Adipose tissue (tissue), 3 donors: ENCODE measurements at regions not wholly inside any gene's neighbourhood (a gene's known extent, or its start where the extent isn't known, plus 50 kb on each side); places are given as distances from the start of the nearest gene placed in this dataset.

Source experiments
- H3K27ac ChIP-seq: one replicate; pipeline ENCODE4 v1.5.1; 2013; ENCODE audit warnings: low read depth, low read length
- WGBS, 3 donors: extraction: QIAGEN DNeasy Blood & Tissue Kit; methylation state at CpG; one replicate each; pipeline ENCODE4 v1.1.7; 2013; 5-methylcytosine and 5-hydroxymethylcytosine counted together
- donor health status: healthy with polysubstance abuse.
- donor health status: Bipolar disorder and iron deficiency.
- donor health status: healthy.

DNA sequence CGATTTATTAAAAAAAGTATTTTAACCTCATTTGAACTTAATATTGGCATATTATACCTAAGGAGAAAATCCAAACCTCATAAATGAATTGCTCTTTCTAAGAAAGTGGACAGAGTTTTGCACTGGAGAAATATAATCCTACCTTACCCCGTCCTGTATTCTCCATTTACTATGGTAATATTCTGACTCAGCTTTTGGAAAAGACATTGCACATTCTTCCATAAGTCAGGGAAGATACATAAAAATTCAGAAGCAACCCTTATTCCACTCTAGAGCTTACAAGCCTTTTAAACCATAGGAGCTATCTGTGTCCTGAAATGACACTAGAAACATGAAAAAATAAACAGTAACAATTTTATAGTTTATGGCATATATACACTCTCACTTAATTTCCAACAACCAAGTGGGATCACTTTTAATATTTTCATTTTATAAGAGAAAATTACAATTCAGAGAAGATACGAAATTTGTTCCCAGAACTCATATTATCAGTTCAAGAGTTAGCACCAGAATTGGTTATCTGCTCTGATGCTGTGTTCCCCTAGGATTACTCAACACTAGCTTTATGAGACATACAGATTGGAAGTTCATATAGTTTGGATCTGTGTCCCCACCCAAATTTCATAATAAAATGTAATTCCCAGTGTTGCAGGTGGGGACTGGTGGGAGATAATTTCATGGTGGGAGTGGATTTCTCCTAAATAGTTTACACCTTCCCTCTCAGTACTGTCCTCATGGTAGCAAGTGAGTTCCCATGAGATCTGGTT lies 359.4 kb downstream of the ARAP2 start:
- H3K27ac ChIP-seq = no peak overlapping the region
- WGBS, 3 donors = 61 to 83% (median 82%) methylated on average over 3 of the region's 3 CpGs

DNA sequence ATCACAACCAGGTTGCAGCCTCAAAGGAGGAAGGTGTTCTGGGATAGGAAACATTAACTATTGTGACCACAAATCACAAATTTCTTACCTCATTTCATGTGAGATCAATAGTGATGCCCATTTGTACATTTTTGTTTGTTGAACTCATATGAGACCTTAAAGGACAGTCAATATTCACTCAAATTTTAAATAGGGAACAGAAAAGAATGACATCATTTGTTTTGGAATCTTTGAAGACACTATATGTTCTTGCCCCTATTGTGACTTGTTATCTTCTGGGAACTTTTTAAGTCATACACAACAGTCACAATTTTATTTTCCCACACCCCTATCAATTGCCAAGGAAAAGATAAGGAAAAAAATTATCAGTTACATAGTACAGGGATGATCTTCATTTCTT lies 346.5 kb downstream of the ARAP2 start:
- H3K27ac ChIP-seq = no peak overlapping the region

DNA sequence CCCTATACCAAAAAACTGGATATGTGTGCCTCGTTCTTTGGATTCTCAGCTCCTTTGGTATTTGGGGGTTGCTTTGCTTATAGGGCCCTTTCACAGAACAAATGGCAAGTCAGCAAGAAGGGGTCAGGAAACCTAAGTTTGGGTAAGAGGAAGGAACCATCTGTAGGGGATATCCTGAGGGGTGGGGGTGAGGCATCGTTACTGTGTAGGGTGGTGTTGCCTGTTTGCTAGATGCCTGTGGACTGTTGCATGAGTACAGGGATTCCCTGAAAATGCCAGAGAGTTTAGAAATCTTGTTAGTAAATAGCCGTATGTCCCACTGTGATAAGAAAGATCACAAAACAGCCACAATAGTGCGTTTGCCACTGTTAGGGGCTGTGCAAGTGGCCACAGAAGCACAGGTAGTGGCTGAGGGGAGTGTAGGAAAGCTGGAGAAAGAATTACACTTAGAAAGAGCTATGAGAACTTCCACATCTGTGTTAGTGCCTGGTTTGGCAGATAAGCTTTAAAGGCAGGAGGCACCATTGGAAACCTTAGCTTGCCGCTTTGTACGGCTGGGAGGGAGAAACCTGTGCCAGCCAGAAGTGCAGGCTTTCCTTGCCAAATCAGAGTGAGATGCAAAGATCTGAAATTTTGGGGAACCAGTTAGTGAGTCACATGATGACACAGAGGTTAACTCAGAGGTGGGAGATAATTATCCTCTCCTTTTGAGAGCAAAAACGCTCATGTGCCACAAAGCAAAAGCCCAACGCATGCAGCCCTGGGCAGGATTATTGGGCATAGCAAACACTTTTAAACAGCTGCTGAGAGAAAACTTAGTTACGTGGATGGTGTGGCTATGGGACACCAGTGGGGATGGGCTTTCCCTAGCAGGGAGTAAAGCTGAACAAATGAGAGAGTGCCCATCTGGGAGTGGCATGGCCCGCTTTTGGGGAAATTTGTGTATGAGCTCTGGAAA lies 343.7 kb downstream of the ARAP2 start:
- WGBS, 3 donors = 44 to 53% (median 51%) methylated on average over 10 of the region's 10 CpGs
- H3K27ac ChIP-seq = no peak overlapping the region

DNA sequence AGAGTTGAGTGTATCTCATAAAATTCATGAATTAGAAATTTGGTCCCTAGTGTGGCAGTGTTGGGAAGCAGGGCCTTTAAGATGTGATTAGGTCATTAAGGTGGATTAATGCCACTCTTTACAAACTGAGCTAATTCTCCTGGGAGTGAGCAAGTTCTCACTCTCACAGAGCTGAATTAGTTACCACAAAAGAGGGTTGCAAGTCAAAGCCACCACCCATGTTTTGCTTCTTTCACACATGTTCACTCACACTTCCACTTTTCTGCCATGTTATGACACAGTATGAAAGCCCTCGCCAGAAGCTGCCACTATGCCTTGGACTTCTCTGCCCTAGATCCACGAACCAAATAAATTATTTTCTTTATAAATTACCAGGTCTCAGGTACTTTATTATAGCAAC lies 332.1 kb downstream of the ARAP2 start:
- no peak overlapping the region for H3K27ac ChIP-seq
- 63 to 74% (median 72%) methylated on average over 2 of the region's 2 CpGs for WGBS, 3 donors

DNA sequence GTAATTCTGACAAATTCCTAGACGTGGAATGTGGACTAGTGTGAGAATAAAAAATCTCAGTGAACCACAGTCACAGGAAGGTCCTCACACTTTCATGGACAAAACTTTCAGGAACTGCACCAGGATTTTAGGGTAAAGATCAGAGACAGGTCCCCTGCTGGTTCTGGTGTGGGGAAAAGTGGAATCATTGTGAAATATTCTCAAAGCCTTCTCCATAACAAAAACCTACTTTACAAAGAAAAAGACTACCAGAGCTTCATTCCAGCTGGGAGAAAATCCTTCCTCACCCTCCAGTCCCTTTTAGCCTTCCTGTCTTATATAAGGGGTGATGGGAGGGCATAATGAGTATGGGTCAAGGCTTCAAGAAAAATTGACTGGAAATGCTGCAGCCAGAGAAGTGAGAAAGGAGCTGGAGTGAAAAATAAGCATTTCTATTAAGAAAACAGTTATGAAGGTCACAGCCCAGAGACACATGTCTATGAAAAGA lies 325.8 kb downstream of the ARAP2 start:
- H3K27ac ChIP-seq = no peak overlapping the region
- WGBS, 3 donors = 57 to 76% (median 73%) methylated on average over 1 of the region's 1 CpG

DNA sequence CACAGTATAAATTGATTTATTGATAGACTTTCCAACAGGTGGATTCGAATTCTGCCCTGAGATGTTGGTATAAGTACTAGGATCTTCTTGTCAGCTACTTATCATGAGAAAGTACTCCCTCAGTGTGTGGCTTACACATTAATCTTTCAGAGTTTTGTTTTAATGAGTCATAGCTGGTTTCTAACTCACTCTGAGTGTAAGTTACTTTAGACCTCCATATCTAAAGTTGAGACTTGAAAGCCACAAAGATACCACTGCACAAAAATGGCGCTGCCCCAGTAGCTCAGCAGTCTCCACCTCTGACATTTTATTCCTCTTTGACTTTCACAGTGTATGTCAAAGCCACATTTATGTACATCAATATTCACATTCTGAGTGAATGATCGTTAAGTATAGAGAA lies 318.5 kb downstream of the ARAP2 start:
- no peak overlapping the region for H3K27ac ChIP-seq
- WGBS, 3 donors = 60 to 79% (median 61%) methylated on average over 3 of the region's 3 CpGs

DNA sequence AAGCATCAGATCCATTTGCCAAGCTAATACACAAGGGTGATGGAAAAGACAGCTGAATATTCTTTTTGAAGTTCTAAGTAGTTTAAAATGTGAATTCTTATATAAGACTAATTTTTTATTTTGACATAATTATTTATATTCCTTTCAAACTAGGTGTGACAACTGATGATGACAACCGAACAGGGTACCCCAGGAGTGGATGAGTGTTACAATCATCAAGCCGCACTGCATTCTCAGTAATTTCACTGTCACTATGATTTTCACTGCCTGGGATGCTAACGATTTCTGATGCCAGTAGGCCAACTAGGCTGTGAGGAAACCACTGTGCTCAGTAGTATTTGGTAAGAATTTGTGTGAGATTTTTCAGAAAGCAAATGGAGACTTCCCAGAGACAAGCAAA lies 317.5 kb downstream of the ARAP2 start:
- WGBS, 3 donors = 83 to 88% (median 84%) methylated on average over 3 of the region's 3 CpGs
- H3K27ac ChIP-seq = no peak overlapping the region

DNA sequence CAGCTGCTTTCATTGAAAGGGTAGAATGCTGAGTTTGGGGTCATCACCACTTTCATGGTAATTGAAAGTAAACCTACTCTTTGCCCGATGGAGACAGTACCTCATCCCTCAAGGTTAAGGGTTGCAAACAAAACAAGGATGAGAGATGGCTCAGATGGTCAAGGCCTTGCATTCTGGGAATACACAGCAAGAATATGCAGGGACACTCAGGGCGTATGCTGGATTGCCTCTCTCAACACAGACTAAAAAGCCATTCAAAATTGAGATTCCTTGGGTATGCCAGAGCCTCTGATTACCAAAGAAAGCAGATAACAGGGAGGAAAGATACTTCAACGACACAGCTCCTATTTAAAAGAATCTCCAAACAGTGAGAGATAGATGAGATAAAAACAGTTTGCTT lies 310.4 kb downstream of the ARAP2 start:
- 27 to 41% (median 37%) methylated on average over 3 of the region's 3 CpGs for WGBS, 3 donors
- H3K27ac ChIP-seq = no peak overlapping the region

DNA sequence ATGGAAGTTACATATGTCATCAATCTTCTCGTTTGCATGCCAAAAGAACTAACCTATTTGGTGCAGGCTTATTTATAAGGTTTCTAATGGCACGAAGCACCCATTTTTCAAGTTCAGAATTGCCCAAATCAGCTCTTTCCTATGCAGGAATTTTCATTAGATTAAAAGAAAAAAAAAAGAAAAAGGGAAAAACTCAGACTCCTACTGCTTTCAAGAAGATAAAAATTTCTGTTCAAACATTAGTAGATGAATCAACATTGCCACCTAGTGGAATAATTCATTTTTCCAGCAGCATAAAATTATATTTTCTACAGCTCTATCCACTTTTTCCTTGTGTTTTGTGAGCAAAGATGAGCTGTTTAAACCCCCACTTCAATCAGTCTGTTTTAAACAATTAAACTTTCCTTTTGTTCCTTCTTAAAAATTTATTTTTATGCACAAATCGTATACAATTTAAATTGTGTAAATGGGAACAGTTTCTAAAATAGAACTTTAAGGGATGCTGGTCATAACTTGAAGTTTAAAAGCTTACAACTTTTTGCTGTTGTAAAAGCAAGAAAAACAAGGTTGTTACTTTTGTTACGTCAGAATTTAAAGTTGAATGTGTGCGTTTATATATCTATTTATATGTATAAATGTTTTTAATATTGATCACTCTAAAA lies 309.9 kb downstream of the ARAP2 start:
- WGBS, 3 donors = 15 to 39% (median 38%) methylated on average over 5 of the region's 5 CpGs

DNA sequence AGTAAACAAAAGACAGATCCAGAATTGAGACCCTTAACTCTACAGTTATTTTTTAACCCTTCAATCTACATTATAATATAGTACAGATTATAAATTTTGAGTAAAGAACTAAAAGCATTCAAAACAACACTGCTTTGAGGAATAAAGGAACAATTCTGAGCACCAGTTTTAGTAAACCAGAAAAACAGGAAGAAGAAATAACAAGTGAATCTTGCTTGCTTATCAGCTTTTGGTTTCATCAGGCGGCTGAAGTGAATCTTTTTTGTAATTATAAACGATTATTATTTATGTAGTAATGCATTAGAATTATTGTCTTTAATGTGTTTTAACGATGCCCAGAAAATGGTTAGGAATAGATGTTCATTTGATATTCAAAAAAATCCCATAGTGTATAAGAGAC lies 305.4 kb downstream of the ARAP2 start:
- WGBS, 3 donors = 65 to 76% (median 67%) methylated on average over 3 of the region's 3 CpGs
- H3K27ac ChIP-seq = no peak overlapping the region

More for the DNA sequence above, 309.9 kb downstream of the ARAP2 start:
- no peak overlapping the region for H3K27ac ChIP-seq

DNA sequence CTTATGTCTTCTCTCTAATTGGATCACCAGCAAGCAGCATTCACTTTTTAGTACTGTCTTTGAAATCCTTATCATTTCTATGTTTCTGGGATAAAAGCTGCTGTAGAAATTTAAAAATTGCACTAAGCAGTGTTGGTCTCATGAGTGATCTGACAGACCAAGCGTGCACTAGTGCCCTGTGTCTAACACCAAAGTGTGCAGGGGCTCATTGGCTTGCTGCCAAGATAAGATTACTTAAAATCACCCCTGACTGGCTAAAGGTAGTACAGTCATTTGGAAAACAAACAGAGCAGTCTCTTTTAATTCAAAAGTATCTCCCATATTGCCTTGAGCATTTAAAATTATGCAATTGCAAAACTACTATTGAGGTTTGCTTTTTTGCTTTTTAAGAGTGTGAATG lies 304.6 kb downstream of the ARAP2 start:
- no peak overlapping the region for H3K27ac ChIP-seq
- WGBS, 3 donors = 28 to 77% (median 63%) methylated on average over 1 of the region's 1 CpG

DNA sequence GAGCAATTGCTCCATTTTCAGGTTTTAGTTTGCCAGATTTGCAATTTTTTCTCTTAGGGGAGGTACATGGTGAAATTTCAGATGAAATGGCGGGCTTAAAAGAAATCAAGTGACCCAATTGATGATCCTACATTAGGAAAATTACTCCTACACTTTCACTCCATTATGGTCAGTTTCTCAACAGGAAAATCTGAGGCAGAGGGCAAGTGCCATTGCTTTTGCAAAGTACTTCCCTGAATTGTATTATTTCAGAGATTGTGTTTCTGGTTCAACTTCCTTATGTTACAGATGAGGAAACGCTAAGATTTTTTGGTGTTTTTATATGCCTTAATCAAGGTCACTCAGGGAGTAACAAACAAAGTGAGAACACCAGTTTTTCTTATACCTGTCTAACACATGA lies 302.2 kb downstream of the ARAP2 start:
- no peak overlapping the region for H3K27ac ChIP-seq
- 56 to 72% (median 58%) methylated on average over 2 of the region's 2 CpGs for WGBS, 3 donors

DNA sequence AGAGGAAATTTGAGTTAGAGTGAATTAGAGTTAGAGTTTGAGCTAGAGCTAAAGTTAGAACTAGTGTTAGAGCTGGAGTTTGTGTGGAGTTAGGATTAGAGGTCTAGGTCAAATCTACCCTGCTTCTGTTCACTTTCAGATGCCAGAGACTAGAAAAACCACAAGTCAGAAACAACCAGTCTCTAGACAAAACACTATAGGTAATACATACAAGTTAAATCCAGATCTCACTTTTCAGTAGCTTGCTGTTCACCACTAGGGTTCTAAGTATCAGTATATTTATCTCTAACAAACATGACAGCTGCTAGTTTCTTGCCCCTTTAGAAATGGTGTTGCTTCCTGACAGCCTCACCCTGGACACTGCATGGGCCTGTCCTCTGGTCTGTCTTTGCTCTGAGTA lies 300.7 kb downstream of the ARAP2 start:
- H3K27ac ChIP-seq = no peak overlapping the region

DNA sequence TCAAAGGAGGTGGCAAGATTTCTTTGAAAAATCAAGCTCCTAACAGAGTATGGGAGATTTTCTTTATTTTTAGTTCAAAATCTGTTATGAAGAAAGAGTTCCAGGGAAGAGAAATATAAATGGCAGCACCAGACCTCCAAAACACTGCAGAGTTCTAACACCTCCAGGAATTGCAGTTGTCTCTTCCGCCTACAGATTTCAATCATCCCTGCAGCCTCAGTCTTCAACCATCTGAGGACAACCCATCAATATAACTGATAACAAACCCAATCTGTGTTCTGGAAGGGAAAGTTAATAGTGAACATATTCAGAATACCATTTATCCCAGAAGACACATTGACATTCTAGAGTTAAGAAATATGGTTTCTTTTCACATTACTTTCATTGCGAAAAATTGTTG lies 296.1 kb downstream of the ARAP2 start:
- WGBS, 3 donors = 82 to 91% (median 88%) methylated on average over 2 of the region's 2 CpGs
- no peak overlapping the region for H3K27ac ChIP-seq

DNA sequence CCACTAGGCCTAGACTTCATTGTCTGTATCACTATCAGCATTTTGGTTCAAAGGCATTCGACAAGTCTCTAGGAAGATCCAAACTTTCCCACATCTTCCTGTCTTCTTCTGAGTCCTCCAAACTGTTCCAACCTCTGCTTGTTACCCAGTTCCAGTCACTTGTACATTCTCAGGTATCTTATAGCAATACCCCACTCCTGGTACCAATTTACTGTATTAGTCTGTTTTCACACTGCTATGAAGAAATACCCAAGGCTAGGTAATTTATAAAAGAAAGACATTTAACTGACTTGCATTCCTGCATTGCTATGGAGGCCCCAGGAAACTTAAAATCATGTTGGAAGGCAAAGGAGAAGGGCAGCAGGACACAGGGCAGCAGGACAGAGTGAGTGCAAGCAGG lies 293.9 kb downstream of the ARAP2 start:
- H3K27ac ChIP-seq = no peak overlapping the region
- WGBS, 3 donors = 88 to 97% (median 96%) methylated on average over 1 of the region's 1 CpG

DNA sequence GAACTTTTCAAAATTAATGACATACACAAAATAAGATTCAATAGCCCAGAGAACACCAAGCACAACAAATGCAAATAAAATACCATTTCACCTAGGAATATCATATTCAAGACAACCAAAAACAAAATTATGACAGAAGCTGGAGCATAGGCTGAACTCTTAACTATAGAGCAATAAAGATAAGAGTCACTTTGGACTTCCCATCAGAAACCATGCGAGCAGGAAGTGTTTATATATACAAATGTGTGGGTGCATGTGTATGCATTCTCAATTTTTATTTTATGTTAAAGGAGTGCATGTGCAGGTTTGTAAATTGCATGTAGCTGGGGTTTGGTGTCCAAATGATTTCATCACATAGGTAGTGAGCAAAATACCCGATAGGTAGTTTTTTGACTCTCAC lies 291.6 kb downstream of the ARAP2 start:
- no peak overlapping the region for H3K27ac ChIP-seq
- WGBS, 3 donors = 79 to 93% (median 82%) methylated on average over 2 of the region's 2 CpGs

DNA sequence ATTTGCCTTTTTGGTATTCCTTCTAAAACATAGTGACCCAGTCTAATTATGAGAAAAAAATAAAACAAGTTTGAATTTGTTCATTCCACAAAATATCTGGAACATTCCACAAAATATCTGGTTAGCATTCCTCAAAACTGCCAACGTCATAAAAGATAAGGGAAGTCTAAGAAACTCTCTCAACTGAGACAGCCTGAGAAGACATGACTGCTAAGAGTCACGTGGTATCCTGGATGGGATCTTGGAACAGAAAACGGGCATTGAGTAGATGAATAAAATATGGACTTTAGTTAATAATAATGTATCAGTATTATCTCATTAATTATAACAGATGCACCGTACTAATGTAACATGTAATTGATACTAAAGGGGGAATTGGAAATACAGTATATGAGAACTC lies 280.9 kb downstream of the ARAP2 start:
- 66 to 78% (median 77%) methylated on average over 4 of the region's 4 CpGs for WGBS, 3 donors
- no peak overlapping the region for H3K27ac ChIP-seq

DNA sequence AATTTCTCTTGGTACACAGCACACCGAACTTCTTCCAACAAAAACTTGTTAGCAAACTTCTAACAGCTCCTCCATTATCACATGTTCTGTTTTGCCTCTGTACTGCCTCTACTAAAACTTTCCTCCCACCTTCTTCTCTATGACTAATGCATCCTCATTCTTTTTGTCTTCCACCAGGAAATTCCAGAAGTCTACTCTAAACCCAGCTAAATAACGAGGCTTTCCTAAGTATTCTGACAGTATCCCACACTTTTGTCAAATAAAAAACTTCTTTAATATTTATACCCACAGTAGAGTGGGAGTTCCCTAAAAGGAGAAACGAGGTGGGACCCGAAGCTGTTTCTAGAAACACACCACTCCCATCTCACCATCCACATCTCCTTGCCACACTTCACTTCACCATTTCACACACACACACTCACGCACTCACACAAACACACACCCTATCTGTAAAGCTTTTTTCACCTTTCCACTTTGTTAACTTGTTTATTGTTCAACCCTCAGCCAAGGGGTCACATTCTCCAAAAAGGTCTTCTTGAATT lies 280.3 kb downstream of the ARAP2 start:
- no peak overlapping the region for H3K27ac ChIP-seq
- WGBS, 3 donors = 62 to 77% (median 67%) methylated on average over 5 of the region's 5 CpGs

DNA sequence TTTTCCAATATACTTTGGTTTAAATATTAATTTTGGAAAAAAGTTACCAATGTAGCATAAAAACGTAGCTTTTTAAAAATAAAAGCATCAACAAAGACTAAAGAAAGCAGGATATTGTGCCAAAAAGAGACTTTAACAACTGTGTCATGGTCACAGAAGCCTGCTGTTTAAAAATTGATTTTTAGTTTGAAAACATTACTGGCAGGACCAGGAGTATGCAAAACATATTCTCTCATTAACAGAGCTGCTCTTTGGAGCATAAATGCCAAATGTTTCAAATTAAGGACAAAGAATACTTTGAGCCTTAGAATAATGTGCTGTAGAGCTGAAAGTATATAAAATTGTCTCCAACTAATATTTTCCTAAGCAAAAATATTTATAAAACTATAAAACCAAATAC lies 279.0 kb downstream of the ARAP2 start:
- WGBS, 3 donors = 16 to 52% (median 40%) methylated on average over 1 of the region's 1 CpG

More for the DNA sequence above, 279.0 kb downstream of the ARAP2 start:
- H3K27ac ChIP-seq = no peak overlapping the region
